Inflammatory macrophage (primary cell): ENCODE measurements at regions not wholly inside any gene's neighbourhood (a gene's known extent, or its start where the extent isn't known, plus 50 kb on each side); places are given as distances from the start of the nearest gene placed in this dataset.
"Not testable (repeated sequence)": the region's sequence is repeated elsewhere in the genome, so short reads cannot be mapped to it uniquely, and the experiment has no call there.

Experiments used
- DNase-seq, 2 donors: peaks; one replicate each; pipeline ENCODE4 v3.0.0-alpha.2; 2020 to 2022

DNA sequence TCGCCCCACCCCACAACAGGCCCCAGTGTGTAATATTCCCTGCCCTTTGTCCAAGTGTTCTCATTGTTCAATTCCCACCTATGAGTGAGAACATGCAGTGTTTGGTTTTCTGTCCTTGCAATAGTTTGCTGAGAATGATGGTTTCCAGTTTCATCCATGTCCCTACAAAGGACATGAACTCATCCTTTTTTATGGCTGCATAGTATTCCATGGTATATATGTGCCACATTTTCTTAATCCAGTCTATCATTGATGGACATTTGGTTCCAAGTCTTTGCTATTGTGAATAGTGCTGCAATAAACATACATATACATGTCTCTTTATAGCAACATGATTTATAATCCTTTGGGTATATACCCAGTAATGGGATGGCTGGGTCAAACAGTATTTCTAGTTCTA lies 132.7 kb downstream of the SNX10 start:
- not testable (repeated sequence) for DNase-seq

GRCh38 chr7:26425655-26426054 lies 134.0 kb downstream of the SNX10 start:
- no peak for DNase-seq

- DNase-seq = no peak
Observed at GRCh38 chr7:26426096-26426495, 134.4 kb downstream of the SNX10 start.

GRCh38 chr7:26428571-26428970 lies 136.9 kb downstream of the SNX10 start:
- DNase-seq = no peak

- peak; percentile 9 to 13 for DNase-seq
Observed at GRCh38 chr7:26429168-26429567, 137.5 kb downstream of the SNX10 start.

- DNase-seq = no peak
Observed at GRCh38 chr7:26434974-26435373, 143.3 kb downstream of the SNX10 start.

DNA sequence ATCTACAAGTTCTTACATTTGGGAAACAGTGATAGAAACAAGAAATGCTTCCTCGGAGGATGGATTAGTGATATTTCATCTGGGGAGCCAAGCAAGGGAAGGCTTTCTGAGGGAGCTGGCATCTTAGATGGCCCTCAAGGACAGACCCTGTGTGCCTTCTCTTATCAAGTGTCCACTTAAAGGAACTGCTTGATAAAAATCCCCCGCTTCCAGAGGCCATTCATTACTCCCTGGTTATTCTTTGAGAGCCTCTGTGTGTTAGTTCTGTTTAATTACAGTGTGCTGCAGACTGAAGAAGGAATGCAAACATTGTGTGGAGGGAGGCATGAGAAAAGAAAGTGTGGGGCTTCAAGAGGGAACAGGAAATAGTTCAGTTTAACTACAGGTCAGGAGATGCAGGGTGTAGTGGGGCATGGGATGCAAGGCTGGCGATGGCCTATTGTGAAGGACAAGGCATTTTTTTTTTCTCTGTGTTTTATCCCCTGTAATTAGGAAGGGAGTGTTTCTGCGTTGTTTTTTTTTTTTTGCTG lies 145.4 kb downstream of the SNX10 start:
- DNase-seq = no peak

DNA sequence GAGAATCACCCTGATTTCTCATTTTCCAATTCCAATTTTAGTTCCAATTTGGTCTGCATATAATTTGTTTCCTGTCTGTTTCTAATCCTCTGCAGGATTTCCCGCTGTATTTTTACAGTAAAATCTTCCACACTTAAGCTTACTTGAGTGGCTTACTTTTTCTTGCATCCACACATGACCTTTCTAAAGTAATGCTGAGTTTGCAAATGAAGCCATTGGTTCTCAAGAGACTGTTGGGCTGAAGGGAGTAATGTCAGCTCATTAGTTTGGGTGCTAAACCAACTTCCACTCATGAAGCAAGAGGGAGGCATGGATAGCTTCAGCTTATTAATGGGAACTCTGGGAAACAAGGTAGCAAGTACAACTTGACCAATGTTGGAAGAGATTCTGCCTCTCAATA lies 146.4 kb downstream of the SNX10 start:
- no peak for DNase-seq

GRCh38 chr7:26439521-26440232 lies 148.0 kb downstream of the SNX10 start:
- no peak for DNase-seq

- DNase-seq = no peak
Observed at GRCh38 chr7:26440233-26441001, 148.8 kb downstream of the SNX10 start.

DNA sequence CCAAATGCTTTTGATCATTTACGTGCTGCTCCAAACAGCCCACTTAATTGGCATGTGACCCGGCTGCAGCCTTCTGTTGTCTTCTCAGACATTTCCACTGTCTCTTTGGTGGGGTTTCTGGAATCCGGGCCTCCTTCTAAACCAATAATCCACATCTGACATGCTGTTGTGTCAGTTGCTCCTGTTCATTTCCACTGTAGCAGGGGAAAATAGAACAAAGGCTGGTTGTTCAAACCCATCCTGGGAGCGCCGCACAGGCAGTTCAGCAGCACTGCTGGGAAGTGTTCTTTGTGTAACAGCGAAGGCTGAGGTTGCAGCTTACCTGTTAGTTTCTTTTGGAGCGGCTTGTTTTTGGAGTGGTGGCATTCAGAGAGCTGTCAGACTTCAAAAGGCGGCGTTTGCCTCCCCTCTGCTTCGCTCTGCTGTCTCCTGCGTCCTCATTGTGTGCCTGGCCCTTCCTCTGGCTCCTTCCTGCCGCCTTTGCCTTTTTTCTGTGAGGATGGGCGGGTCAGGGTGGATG lies 149.4 kb downstream of the SNX10 start:
- DNase-seq = no peak

DNA sequence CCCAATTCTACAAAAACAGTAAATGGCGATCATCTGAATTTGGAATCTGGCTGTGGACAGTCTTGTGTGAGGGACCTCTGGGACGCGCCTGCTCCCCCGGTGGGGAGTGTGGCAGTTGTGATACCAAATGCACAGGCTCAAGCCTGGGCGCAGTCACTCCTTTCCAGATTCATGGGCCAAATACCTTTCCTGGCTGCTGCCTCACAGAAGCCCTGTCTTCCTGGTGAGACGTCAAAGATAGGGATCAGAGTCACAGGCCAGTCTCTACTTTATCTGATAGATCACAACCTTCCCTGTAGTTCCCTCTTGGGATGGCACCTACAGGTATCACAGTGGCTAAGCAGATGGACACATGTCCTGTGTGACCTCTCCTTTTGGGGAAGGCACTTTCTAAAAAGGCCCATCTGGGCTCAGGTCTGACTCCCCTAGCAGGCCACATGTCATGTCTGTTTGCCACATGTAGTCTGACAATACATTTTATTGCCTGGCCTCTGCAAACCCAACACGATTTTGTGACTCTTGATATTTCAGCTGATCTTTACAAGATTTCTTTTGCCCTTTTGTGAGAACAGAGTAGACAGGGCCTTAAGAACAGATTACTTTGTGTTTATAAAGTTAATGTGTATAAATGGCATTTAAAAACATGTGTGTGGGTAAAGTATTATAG lies 150.1 kb downstream of the SNX10 start:
- DNase-seq = no peak

DNA sequence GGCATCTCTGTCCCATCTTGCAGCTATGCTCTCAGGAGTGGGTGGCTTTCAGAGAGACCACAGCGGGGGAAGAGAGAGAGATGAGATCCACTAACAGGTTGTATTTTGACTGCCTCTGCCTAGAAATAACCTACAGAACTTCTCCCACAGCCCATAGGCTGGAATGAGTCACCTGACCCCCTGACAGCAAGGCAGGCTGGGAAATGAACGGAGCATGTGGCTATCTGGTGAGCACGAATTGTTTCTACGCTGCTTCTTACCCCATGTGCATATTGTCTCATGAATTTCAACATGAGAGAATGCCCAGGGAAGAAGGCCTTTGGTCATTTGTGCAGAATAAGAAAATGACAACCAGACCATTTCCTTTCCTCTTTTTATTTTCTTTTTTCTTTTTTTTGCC lies 151.3 kb downstream of the SNX10 start:
- no peak for DNase-seq

- DNase-seq = no peak
Observed at GRCh38 chr7:26443751-26444150, 152.1 kb downstream of the SNX10 start.

- DNase-seq = peak in 1 of 2 donors; percentile 6
Observed at GRCh38 chr7:26444555-26444954, 152.9 kb downstream of the SNX10 start.

GRCh38 chr7:26447116-26447515 lies 155.5 kb downstream of the SNX10 start:
- no peak for DNase-seq

DNA sequence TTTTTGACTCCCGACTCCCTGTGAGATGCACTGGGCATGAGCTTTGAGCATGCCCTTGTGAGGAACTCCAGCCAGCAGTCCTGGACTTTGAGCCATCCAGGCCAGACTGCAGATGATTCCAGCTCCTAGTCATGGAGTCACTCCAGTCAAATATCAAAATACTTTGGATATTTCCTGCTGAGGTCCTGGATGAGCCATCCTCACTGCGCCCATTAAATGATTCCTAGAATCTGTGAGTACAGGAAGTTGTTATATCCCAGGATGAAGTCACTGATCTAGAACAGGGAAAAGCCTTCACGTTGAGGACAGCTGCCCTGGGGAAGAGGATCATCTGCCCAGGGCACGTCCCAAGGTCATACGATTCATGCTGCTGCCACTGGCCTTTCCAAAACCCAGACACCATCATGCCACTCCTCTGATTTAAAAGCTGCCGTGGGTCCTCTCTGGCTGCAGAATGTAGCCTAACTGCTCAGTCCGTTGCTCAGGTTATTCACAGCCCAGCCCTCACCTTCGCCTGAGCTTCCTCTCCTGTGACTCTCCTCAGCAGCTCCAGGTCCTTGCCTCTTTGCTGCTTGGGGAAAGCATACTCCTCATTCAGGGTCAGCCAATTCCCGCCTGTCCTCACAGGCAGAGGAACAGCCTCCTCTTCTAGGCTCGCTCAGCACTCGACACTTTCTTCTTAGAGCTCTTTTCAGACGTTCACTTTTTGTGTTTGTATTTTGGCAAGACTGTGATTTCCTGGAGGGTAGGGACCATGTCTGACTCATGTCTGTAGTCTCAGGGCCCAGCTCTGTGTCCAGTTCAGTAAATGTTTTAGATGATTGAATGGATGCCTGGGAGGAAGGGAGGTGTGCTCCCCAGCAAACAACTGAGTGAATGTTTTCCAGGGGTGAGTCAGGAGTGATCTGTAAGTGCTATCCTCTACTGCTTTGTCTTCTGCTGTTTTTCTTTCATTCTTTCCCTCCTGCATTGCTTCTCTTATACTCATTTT lies 157.8 kb downstream of the SNX10 start:
- no peak for DNase-seq

- no peak for DNase-seq
Observed at GRCh38 chr7:26451997-26452396, 160.3 kb downstream of the SNX10 start.

- DNase-seq = no peak
Observed at GRCh38 chr7:26454180-26454579, 162.5 kb downstream of the SNX10 start.

GRCh38 chr7:26457696-26458327 lies 166.2 kb downstream of the SNX10 start:
- no peak for DNase-seq

GRCh38 chr7:26458466-26459145 lies 166.9 kb downstream of the SNX10 start:
- no peak for DNase-seq
